SK-N-MC (cell line): ENCODE measurements at regions not wholly inside any gene's neighbourhood (a gene's known extent, or its start where the extent isn't known, plus 50 kb on each side); places are given as distances from the start of the nearest gene placed in this dataset.

Source experiments
- EZH2 ChIP-seq: fragments of 200-600 bp; sonication (generic); IDR thresholded peaks from one replicate; pipeline ENCODE4 v1.6.1; 2017; ENCODE audit warnings: antibody characterized with exemption
- POLR2AphosphoS5 ChIP-seq: IDR thresholded peaks from 2 replicates; pipeline ENCODE4 v1.6.1; 2012; ENCODE audit warnings: mild to moderate bottlenecking, low read depth, low read length, borderline replicate concordance

GRCh38 chr2:37836270-37836669 lies 88.8 kb upstream of the RMDN2 start:
- TF ChIP-seq EZH2 (no peak), POLR2AphosphoS5 (no peak)
